K562 (cell line): ENCODE measurements at regions not wholly inside any gene's neighbourhood (a gene's known extent, or its start where the extent isn't known, plus 50 kb on each side); places are given as distances from the start of the nearest gene placed in this dataset.

Experiments
- EZH2 ChIP-seq: IDR thresholded peaks from 2 replicates; pipeline ENCODE4 v1.6.1; 2012; ENCODE audit warnings: low read depth, mild to moderate bottlenecking, inconsistent platforms, low read length, borderline replicate concordance
- JUNB ChIP-seq: fragments of 450-650 bp; formaldehyde crosslinking; conservative IDR thresholded peaks from 2 replicates; pipeline ENCODE4 v1.4.0; 2020; ENCODE audit warnings: mild to moderate bottlenecking
- NBN ChIP-seq: fragments of 450-650 bp; IDR thresholded peaks from 2 replicates; pipeline ENCODE4 v1.6.1; 2016; ENCODE audit warnings: low read depth, mild to moderate bottlenecking
- PHB ChIP-seq: fragments of 250-450 bp; sonication (Bioruptor Pico); IDR thresholded peaks from 2 replicates; pipeline ENCODE4 v1.5.0; 2021
- TCF7L2 ChIP-seq: fragments of 150-350 bp; IDR thresholded peaks from 2 replicates; pipeline ENCODE4 v1.6.1; 2016; ENCODE audit warnings: low read depth, mild to moderate bottlenecking, low read length, moderate library complexity
- TGIF2 ChIP-seq: sonication (generic); formaldehyde crosslinking; IDR thresholded peaks from 2 replicates; pipeline ENCODE4 v1.8.1; 2022; ENCODE audit warnings: mild to moderate bottlenecking, missing genetic modification reagents, moderate library complexity
- ZFP36 ChIP-seq: fragments of 150-350 bp; IDR thresholded peaks from 2 replicates; pipeline ENCODE4 v1.6.1; 2018; ENCODE audit warnings: low read length, low read depth; ENCODE audit not compliant: partially characterized antibody

GRCh38 chr10:78171633-78172400, 138.2 kb downstream of the RPS24 start:
- no peak for TF ChIP-seq JUNB
- no peak for TF ChIP-seq NBN
- no peak for TF ChIP-seq EZH2
- no peak for TF ChIP-seq TCF7L2
- no peak for TF ChIP-seq PHB (CRISPR knock-in tag)
- no peak for TF ChIP-seq ZFP36
- TF ChIP-seq TGIF2 (CRISPR knock-in tag), result no peak
